ENCODE measurements at regions not wholly inside any gene's neighbourhood (a gene's known extent, or its start where the extent isn't known, plus 50 kb on each side); places are given as distances from the start of the nearest gene placed in this dataset.

GRCh38 chr6:85795945-85796344 lies 153.3 kb upstream of the SYNCRIP start:
- TF ChIP-seq CTCF (IDR thresholded peaks at IDR 0.05) (no peak), POLR2A (IDR thresholded peaks at IDR 0.05) (no peak)

Measured in right lobe of liver (tissue), 4 donors.